Bronchial epithelial cell (primary cell): ENCODE measurements at regions not wholly inside any gene's neighbourhood (a gene's known extent, or its start where the extent isn't known, plus 50 kb on each side); places are given as distances from the start of the nearest gene placed in this dataset.
"Not testable (repeated sequence)": the region's sequence is repeated elsewhere in the genome, so short reads cannot be mapped to it uniquely, and the experiment has no call there.

ENCODE experiments used
- DNase-seq: peaks from one replicate; pipeline ENCODE4 v3.0.0-alpha.2; 2010; ENCODE audit warnings: low read depth
- FAIRE-seq: peaks from 2 replicates; lab custom pipeline; 2011; peaks lifted over from hg19 to GRCh38; lab: Jason Lieb, UNC
- H3K27me3 ChIP-seq: 2 replicates; pipeline ENCODE4 v1.5.1; 2011; ENCODE audit warnings: low read length; ENCODE audit not compliant: control insufficient read depth, insufficient read depth
- H3K36me3 ChIP-seq: 2 replicates; pipeline ENCODE4 v1.5.1; 2011; ENCODE audit warnings: low read length; ENCODE audit not compliant: control insufficient read depth, insufficient read depth
- H3K4me3 ChIP-seq: 2 replicates; pipeline ENCODE4 v1.5.1; 2011; ENCODE audit warnings: mild to moderate bottlenecking, low read depth, low read length, control low read depth
- CTCF ChIP-seq: IDR thresholded peaks from 2 replicates; pipeline ENCODE4 v1.5.1; 2011; ENCODE audit warnings: mild to moderate bottlenecking, moderate library complexity, low read length, control low read depth, inconsistent platforms; ENCODE audit not compliant: insufficient read depth, severe bottlenecking

GRCh38 chr13:55977436-55977835 is 1163.3 kb upstream of the PRR20A start:
- Histone ChIP-seq H3K27me3 (no peaks in the 10 kb centered on the region), H3K36me3 (no peaks in the 10 kb centered on the region), H3K4me3 (no peak overlapping the region)
- no peak for FAIRE-seq
- TF ChIP-seq CTCF = no peak
- no peak for DNase-seq

- FAIRE-seq (no peak), DNase-seq (no peak)
- Histone ChIP-seq H3K4me3 (no peak overlapping the region), H3K36me3 (no peaks in the 10 kb centered on the region), H3K27me3 (no peaks in the 10 kb centered on the region)
- no peak for TF ChIP-seq CTCF
These were observed 1159.3 kb upstream of the PRR20A start for GRCh38 chr13:55981381-55981780.

GRCh38 chr13:55984026-55984425 is 1156.7 kb upstream of the PRR20A start:
- H3K36me3 ChIP-seq, DNase-seq, H3K27me3 ChIP-seq, H3K4me3 ChIP-seq, FAIRE-seq: not testable (repeated sequence)

GRCh38 chr13:55990631-55991030 is 1150.1 kb upstream of the PRR20A start:
- DNase-seq (no peak), FAIRE-seq (no peak)
- no peaks in the 10 kb centered on the region for H3K36me3 ChIP-seq
- TF ChIP-seq CTCF = no peak
- H3K4me3 ChIP-seq = no peak overlapping the region
- H3K27me3 ChIP-seq = no peaks in the 10 kb centered on the region

GRCh38 chr13:55991666-55992065 is 1149.1 kb upstream of the PRR20A start:
- no peak for TF ChIP-seq CTCF
- FAIRE-seq = no peak
- H3K4me3 ChIP-seq = no peak overlapping the region
- no peaks in the 10 kb centered on the region for H3K27me3 ChIP-seq
- no peak for DNase-seq
- H3K36me3 ChIP-seq = no peaks in the 10 kb centered on the region

- no peak for TF ChIP-seq CTCF
- H3K27me3 ChIP-seq = no peaks in the 10 kb centered on the region
- FAIRE-seq = no peak
- DNase-seq = no peak
- H3K36me3 ChIP-seq = no peaks in the 10 kb centered on the region
- H3K4me3 ChIP-seq = no peak overlapping the region
These were observed 1148.6 kb upstream of the PRR20A start for GRCh38 chr13:55992145-55992544.
